ENCODE measurements at regions not wholly inside any gene's neighbourhood (a gene's known extent, or its start where the extent isn't known, plus 50 kb on each side); places are given as distances from the start of the nearest gene placed in this dataset.
A peak's percentile ranks its signal among the peaks of the same experiment; 100 is the strongest.

DNA sequence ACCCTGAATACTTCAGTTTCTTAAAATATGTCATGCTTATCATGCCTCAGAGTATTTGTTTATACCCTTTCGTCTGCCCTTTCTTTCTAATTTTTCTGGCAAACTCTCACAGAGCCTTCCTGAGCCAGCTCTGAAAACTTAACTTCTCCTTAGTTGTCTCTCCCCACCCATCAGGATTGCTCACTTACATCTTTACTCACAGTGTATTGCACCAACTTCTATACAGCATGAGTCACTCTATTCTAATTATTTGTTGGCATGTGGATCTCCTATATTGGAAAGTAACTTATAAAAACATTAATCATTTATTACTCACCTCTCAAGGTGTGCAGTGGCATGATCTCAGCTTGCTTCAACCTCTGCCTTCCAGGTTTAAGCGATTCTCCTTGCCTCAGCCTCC, 114.9 kb downstream of the FANCF start:
- H3K9ac ChIP-seq (ENCODE audit: insufficient read depth in 1 of 2, low read length in 2 of 2): no peak overlapping the region
- ATAC-seq (ENCODE audit: insufficient read depth, low FRiP score): peak; percentile 60
- no peaks in the 10 kb centered on the region for H3K9me3 ChIP-seq (ENCODE audit: control insufficient read depth in 4 of 4, insufficient read depth in 3 of 4, low read length in 3 of 4)
- WGBS, 2 donors: 59 to 73% methylated on average over 2 of the region's 2 CpGs
- no peaks in the 10 kb centered on the region for H3K36me3 ChIP-seq (ENCODE audit: control insufficient read depth in 4 of 4, insufficient read depth in 4 of 4, low read length in 4 of 4)
- H3K4me1 ChIP-seq (ENCODE audit: control insufficient read depth in 5 of 5, insufficient read depth in 5 of 5, low read length in 5 of 5): peaks cover 0 to 7% (median 0%) of the 10 kb centered on the region in 5 donors
- no peaks in the 10 kb centered on the region for H3K27me3 ChIP-seq (ENCODE audit: control insufficient read depth in 3 of 3, insufficient read depth in 3 of 3, low read length in 2 of 3)
- H3K27ac ChIP-seq (ENCODE audit: low read depth in 1 of 2, low read length in 1 of 2): no peak overlapping the region
- peak in 1 of 3 donors; percentile 0 for DNase-seq
- TF ChIP-seq, protein P1, sequence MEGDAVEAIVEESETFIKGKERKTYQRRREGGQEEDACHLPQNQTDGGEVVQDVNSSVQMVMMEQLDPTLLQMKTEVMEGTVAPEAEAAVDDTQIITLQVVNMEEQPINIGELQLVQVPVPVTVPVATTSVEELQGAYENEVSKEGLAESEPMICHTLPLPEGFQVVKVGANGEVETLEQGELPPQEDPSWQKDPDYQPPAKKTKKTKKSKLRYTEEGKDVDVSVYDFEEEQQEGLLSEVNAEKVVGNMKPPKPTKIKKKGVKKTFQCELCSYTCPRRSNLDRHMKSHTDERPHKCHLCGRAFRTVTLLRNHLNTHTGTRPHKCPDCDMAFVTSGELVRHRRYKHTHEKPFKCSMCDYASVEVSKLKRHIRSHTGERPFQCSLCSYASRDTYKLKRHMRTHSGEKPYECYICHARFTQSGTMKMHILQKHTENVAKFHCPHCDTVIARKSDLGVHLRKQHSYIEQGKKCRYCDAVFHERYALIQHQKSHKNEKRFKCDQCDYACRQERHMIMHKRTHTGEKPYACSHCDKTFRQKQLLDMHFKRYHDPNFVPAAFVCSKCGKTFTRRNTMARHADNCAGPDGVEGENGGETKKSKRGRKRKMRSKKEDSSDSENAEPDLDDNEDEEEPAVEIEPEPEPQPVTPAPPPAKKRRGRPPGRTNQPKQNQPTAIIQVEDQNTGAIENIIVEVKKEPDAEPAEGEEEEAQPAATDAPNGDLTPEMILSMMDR (IDR thresholded peaks at IDR 0.05; ENCODE audit: control extremely low read depth, extremely low read depth): no peak
- H3K4me3 ChIP-seq: no peak overlapping the region

DNA sequence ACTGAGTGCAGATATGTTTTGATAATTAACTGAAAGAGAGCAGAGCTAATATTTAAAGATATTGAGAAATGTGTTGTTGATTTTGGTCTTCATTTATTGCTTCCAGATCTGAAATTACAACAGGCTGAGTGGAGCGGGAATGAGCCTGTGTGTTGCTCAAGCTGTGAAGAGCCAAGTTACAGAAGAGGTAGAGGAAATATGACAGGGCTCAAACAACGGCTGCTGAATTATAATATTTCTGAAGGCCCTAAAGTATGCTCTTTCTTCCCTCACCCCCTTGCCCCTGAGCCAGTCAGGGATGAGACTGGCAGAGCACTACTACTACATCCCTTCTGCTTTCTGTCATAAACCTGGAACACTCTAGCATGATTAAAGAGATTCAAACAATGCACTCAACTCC, 115.6 kb downstream of the FANCF start:
- H3K4me1 ChIP-seq (ENCODE audit: control insufficient read depth in 5 of 5, insufficient read depth in 5 of 5, low read length in 5 of 5): peaks cover 0 to 7% (median 0%) of the 10 kb centered on the region in 5 donors
- no peak overlapping the region for H3K27ac ChIP-seq (ENCODE audit: low read depth in 1 of 2, low read length in 1 of 2)
- 38 to 66% methylated on average over 2 of the region's 2 CpGs for WGBS, 2 donors
- H3K27me3 ChIP-seq (ENCODE audit: control insufficient read depth in 3 of 3, insufficient read depth in 3 of 3, low read length in 2 of 3): no peaks in the 10 kb centered on the region
- H3K4me3 ChIP-seq: no peak overlapping the region
- H3K36me3 ChIP-seq (ENCODE audit: control insufficient read depth in 4 of 4, insufficient read depth in 4 of 4, low read length in 4 of 4): no peaks in the 10 kb centered on the region
- H3K9me3 ChIP-seq (ENCODE audit: control insufficient read depth in 4 of 4, insufficient read depth in 3 of 4, low read length in 3 of 4): no peaks in the 10 kb centered on the region
- ATAC-seq (ENCODE audit: insufficient read depth, low FRiP score) (no peak), DNase-seq (peak in 1 of 3 donors; percentile 4)
- no peak overlapping the region for H3K9ac ChIP-seq (ENCODE audit: insufficient read depth in 1 of 2, low read length in 2 of 2)
- TF ChIP-seq, protein P1 (IDR thresholded peaks at IDR 0.05; ENCODE audit: control extremely low read depth, extremely low read depth): no peak

DNA sequence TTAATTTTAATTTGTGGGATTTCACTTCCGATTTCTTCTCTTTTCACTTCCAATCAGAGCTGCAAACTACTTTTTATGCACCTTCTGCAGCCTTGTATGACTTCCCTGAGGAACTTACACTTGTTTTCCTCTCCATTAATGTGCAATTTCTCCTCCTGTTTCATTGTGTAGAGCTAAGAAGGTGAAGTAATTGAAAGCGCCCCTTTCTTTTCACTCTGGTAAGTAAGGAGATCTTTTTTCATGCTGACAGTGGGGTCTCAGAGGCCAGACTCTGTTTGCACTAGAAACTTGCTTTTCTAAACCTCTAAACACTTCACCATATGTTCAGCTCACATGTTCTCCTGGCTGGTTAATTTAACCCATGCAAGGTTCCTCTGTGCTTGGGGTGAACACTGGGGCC, 117.0 kb downstream of the FANCF start:
- Histone ChIP-seq H3K4me3 (no peak overlapping the region), H3K36me3 (ENCODE audit: control insufficient read depth in 4 of 4, insufficient read depth in 4 of 4, low read length in 4 of 4) (no peaks in the 10 kb centered on the region), H3K27ac (ENCODE audit: low read depth in 1 of 2, low read length in 1 of 2) (no peak overlapping the region), H3K9ac (ENCODE audit: insufficient read depth in 1 of 2, low read length in 2 of 2) (no peak overlapping the region), H3K27me3 (ENCODE audit: control insufficient read depth in 3 of 3, insufficient read depth in 3 of 3, low read length in 2 of 3) (no peaks in the 10 kb centered on the region), H3K4me1 (ENCODE audit: control insufficient read depth in 5 of 5, insufficient read depth in 5 of 5, low read length in 5 of 5) (peaks cover 0 to 7% (median 0%) of the 10 kb centered on the region in 5 donors), H3K9me3 (ENCODE audit: control insufficient read depth in 4 of 4, insufficient read depth in 3 of 4, low read length in 3 of 4) (no peaks in the 10 kb centered on the region)
- 62 to 67% methylated on average over 2 of the region's 2 CpGs for WGBS, 2 donors
- ATAC-seq (ENCODE audit: insufficient read depth, low FRiP score) (no peak), DNase-seq (peak in 1 of 3 donors; percentile 9)
- TF ChIP-seq, protein P1 (IDR thresholded peaks at IDR 0.05; ENCODE audit: control extremely low read depth, extremely low read depth): no peak

DNA sequence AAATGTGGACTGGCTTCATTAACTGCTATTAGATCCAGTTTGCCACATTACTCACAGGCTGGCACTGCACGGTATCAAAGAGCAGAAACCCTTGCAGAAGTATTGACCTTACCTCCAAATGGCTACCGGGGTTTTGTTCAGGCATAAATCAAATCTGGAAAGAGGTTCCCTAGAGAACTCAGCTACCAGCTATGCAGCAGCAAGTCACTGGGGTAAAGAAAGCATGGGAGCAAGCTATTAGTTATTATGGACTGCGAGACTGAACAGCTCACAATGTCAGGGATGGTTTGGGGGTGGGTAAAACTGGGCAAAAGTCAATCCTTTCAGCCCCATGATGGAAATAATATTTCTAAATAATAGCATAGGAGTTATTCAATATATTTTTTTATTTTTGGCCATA, 128.1 kb downstream of the FANCF start:
- no peaks in the 10 kb centered on the region for H3K4me1 ChIP-seq (ENCODE audit: control insufficient read depth in 5 of 5, insufficient read depth in 5 of 5, low read length in 5 of 5)
- no peak overlapping the region for H3K4me3 ChIP-seq
- no peaks in the 10 kb centered on the region for H3K27me3 ChIP-seq (ENCODE audit: control insufficient read depth in 3 of 3, insufficient read depth in 3 of 3, low read length in 2 of 3)
- no peak overlapping the region for H3K27ac ChIP-seq (ENCODE audit: low read depth in 1 of 2, low read length in 1 of 2)
- no peak for ATAC-seq (ENCODE audit: insufficient read depth, low FRiP score)
- 72 to 84% methylated on average over 3 of the region's 3 CpGs for WGBS, 2 donors
- no peaks in the 10 kb centered on the region for H3K9me3 ChIP-seq (ENCODE audit: control insufficient read depth in 4 of 4, insufficient read depth in 3 of 4, low read length in 3 of 4)
- no peaks in the 10 kb centered on the region for H3K36me3 ChIP-seq (ENCODE audit: control insufficient read depth in 4 of 4, insufficient read depth in 4 of 4, low read length in 4 of 4)
- TF ChIP-seq, protein P1 (IDR thresholded peaks at IDR 0.05; ENCODE audit: control extremely low read depth, extremely low read depth): no peak
- no peak overlapping the region for H3K9ac ChIP-seq (ENCODE audit: insufficient read depth in 1 of 2, low read length in 2 of 2)
- no peak for DNase-seq
